Amniotic epithelial cell (primary cell): ENCODE measurements at regions not wholly inside any gene's neighbourhood (a gene's known extent, or its start where the extent isn't known, plus 50 kb on each side); places are given as distances from the start of the nearest gene placed in this dataset.

Experiments used
- DNase-seq: peaks from one replicate; pipeline ENCODE4 v3.0.0-alpha.2; 2010; ENCODE audit warnings: low read depth

DNA sequence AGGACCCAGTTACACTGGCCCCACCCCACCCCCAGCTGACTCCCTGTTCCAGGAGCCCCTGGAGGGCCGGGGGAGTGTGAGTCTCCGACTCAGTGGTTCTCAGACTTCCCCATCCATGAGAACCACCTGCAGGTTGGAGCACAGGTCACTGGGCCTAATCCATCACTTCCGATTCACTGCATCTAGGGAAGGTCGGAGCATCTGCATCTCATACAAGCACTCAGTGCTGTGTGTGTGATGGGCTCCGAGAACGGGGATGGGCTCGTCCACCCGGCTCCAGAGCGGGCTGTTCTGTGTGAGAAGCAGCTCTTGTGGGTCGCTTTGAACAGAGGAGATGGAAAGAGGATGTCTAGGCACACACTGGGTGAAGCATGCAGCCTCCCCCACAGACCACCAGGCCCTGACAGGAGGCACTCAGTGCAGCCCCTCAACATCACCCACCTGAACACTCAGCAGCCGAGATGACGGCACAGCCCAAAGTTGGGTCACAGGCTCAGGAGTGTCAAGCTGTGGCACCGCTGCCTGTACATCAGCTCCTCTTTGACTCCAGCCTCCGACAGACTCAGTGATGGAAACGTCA lies 541.4 kb downstream of the BRD1 start:
- DNase-seq = no peak

DNA sequence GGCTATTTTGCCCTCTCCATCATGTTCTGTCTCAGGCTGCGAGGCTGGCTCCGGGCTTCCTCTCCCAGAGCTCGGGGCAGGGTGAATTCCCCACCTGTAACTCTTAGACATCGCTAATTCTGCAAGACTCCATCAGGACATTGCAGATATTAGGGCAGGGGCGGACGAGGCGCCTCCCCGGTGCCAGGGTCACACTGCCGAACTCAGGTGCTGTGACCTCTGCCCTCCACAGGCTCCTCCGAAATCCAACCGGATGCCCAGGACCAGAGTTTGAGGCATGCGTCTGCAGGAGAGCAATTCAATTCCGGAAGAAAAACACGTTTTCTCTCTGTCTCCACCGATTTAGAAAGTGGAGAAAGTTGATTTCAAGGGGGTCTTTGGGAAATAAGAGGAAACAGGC lies 542.7 kb downstream of the BRD1 start:
- DNase-seq = no peak

DNA sequence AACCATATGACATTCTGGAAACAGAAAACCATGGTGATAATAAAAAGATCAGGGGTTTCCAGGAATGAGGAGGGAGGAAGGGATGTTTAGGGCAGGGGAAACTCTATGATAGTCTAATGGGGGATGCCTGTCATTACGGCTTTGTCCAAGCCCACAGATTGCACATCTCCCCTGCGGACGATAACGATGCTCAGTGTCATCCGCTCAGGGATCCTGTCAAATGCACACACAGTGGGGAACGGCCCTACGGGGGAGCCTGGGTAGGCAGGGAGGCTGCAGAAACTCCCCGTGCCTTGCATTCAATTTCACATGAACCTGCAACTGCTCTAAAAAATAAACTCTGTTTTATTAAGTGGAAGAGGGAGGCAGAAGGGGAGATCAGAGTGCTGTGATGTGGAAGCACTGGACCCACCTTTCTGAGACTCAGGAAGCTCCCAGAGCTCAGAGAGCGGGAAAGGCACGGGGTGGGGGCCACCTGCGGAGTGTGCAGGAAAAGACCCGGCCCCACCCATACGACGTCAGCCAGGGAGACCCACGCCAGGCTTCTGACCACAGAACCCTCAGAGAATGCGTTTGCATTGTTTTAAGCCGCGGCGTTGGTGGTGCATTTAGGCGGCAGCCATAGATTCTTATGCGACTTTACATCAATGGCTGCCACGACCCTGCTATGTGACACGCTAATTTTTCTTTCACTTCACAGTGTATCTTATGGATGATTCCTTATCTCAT lies 543.5 kb downstream of the BRD1 start:
- no peak for DNase-seq

DNA sequence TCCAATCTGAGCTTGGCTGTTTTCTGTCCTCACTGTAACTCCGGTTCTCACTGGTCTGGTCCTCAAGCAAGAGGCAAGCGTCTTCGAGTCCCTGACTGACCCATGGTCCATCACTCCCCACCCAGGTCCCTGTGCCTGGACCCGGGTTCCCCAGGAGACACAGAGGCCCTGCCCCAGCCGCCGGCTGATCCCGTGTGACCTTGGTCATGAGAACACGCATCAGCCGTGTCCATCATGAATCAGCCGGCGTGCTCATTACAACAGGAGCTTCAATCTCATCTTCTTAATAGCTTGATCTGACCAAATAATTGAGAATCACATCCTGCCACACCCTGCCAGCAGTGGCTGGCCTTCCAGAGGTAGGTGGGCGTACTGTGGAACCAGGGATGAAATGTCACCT lies 545.1 kb downstream of the BRD1 start:
- DNase-seq = no peak

DNA sequence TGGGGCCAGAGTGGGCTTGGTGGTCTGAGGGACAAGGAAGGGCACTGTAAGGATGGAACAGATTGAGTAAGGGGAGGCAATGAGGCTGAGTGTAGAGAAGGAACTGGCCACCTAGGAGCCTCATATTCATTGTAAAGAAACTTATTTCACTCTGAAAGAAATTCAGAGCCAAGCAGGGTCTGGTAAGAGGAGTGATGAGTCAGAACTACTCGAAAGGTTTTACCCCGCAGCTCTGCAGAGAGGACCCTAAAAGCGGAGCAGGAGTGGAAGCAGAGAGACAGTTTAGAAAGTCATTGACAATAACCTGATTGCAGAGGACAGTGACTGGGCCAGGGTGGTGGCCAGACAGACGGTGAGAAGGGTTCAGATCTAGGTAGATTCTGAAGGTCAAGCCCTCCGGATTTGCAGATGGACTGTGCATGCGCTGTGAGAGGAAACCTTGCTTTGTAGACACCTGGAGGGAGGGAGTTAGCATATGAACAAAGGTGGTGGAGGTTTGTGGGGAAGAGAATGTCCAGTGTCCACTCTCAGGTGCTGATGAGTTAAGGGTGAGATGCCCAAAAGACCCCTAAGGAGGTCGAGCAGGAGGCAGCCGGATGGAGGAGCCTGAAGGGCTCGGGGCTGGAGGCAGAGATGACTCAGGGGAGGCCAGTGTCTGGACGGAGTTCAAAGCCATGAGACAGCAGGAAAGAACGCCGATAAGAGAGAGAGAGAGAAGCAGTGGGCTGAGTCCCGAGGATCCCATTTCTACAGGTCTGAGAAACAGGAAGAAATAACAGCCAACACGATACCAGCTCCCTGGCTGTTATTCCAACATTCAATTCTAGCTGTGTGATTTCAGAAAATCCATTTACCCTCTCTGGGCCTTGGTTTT lies 546.0 kb downstream of the BRD1 start:
- no peak for DNase-seq

DNA sequence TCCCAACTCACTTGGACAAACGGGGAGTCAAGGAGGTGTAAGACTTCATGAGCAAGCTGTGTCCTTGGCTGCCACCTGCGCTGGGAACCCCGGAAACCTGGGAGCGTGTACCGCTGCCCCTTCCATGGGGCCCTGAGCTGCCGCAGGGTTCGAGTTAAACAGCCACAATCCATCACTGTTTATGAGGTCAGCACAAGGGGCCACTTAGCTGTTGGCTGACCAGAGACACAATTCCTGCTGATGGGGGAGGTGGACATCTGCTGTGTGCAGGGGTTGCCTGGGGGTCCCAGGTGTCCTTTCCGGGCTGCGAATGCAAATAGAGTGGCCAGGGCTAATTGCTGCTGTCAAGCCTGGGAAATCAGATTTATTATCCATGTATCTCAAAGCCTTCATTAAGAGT lies 549.3 kb downstream of the BRD1 start:
- no peak for DNase-seq

DNA sequence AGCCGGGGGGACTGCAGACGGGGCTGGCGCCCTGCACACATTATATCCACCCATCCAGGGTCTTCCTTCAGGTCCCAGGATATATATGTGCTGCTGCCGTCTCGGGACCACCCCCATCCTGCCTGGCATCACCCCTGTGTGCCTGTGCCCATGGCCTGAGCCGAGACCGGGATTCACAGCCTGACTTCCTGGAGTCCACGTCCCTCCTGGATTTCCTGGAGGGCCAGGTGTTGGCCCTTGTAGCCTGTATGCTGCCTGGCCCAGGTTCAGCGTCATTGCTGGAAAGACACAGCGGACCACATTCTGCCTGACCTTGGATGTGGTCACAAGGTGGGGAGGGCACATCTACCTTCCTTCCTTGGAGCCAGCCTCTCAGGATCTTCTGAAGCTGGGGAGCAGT lies 551.1 kb downstream of the BRD1 start:
- DNase-seq = no peak

DNA sequence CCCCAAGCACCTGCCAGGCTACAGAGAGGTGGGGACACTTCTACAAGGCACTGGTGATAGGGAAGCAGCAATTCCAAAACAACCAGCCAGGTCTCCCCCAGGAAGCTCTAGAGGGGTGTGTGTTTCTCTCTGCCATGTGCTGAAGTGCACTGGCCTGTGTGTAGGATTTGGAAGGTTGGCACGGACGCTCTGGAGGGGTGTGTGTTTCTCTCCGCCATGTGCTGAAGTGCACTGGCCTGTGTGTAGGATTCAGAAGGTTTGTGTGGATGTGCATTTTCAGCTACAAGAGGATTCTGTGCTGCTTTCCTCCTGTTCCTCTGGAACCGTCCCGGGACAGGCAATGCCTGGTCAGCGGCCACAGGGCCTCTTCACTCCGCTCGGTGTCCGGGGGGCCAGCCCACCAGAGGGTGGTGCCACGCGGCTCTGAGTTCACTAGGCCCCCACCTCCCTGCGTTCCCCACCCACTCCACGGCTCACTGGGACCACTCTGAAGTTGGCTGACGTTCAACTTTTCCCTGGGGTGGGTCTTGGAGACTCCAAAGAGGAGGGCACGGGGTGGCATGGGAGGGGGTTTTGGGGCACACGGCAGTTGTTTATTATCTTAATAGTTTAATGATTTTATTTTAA lies 552.8 kb downstream of the BRD1 start:
- no peak for DNase-seq

DNA sequence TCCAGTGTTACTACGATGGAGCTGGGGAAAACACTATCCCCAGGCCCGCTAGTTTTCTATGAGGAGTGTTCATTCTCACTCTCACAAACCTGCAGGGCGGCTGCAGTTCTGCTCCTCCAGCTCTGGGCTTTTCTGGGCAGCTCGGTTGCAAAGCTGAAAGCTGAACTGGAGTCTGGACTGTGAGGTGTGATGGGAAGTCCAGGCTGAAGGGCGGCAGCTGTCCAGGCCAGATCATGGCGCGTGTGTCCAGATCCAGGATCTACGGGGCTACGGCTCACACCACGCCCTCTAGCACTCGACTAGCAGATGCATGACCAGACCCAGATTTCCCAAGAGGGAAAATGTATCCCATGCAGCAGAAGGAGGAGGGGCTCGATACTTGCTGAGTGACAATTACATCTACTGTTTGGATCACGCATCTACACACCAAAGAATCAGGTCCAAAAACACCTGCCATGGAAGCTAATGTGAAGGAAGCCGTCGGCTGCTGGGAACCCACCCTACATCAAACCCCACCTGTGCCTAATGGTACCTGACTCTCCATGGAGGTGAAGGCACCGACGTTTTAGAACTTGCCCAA lies 555.0 kb downstream of the BRD1 start:
- no peak for DNase-seq

DNA sequence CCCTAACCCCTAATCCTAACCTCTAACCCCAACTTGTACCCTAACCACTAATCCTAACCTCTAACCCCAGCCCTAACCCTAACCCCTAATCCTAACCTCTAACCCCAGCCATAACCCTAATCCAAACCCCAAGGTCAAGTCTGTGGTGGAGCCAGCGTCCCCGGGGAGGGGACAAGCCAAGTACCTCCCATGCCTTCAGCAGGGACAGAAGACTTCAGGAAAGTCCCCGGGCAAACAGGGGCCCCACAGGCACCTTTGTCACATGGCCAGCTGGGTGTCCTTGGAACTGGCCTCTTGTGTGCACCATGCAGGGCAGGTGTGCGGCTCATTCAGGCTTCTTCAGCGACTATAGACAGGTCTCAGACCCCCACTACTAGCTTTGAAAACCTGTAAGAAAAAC lies 555.8 kb downstream of the BRD1 start:
- DNase-seq = no peak

DNA sequence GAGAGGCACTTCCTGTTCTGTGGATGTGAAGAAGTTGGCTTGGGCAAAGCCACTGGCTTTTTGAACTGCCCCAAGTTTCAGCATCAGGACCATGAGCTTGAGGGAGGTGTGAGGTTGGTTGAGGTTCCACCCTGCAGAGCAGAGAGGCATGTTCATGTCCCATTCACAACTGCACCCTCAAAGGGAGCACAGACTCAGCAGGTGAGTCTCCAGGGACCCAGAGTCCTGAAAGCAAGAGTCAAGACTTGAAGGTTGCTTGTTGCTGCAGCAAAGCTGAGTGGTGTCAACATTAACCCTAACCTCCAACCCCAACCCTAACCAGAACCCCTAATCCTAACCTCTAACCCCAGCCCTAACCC lies 556.3 kb downstream of the BRD1 start:
- no peak for DNase-seq

DNA sequence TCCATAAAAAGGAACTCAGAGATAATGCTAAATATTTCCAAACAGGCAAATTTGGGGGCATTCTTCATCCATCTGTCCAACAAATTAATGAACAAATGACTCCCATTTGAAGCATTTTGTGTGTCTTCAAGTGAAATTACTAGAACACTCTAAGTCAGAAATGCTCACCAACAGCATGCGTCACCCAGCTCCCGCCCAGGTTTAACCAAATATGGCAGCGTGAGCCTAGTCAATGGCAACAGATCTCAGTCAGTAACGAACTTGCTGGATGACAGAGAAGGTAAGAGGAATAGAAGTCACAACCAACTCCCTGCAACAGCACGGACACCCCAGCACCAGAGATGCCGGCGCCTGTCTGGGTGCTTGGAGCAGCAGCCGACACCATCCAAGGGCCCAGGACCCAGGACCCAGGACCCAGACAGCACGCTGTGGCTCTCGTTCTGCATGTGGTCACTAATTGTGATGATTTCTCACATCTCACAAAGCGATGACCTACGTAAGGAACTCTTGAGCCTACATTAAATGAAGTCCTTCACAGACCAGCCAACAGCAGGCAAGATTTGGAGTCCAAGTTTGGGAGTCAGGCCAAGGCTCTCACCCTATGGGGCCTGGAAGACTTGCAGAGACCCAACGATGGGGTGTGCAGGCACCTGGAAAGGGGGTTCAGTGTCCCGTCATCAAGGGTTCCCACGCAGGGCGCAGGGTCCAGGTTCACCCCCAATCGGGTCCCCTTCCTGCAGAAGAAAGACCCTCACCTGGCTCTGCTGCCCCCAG lies 556.9 kb downstream of the BRD1 start:
- no peak for DNase-seq

DNA sequence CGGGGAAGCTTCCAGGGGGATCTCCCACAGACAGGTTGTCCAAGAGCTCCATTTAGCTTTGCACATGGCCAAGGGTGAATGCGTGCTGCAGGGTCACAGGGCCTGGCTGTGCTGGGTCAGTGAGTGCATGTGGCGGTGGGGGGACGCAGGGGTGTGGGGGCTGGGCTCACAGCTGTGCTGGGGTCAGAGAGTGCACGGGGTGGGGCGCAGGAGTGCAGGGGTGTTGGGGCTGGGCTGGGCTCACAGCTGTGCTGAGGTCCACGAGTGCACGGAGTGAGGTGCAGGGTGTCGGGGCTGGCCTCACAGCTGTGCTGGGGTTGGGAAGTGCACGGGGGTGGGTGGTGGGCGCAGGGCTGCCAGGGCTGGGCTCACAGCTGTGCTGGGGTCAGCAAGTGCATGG lies 557.7 kb downstream of the BRD1 start:
- no peak for DNase-seq

DNA sequence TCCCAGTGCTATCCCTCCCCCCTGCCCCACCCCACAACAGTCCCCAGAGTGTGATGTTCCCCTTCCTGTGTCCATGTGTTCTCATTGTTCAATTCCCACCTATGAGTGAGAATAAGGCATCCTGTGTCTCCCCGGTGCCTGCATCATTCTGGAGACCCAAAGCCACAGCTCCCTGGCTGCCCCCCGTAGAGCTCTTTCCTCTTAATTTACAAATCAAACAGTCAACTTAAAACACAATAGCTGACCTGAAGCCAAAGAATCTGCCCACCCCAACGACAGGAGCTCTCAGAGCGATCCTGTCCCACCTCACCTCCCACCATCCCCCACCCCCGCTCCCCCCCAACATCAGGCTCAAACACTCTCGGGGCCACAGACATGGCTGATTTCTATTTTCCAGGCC lies 558.3 kb downstream of the BRD1 start:
- DNase-seq = no peak

DNA sequence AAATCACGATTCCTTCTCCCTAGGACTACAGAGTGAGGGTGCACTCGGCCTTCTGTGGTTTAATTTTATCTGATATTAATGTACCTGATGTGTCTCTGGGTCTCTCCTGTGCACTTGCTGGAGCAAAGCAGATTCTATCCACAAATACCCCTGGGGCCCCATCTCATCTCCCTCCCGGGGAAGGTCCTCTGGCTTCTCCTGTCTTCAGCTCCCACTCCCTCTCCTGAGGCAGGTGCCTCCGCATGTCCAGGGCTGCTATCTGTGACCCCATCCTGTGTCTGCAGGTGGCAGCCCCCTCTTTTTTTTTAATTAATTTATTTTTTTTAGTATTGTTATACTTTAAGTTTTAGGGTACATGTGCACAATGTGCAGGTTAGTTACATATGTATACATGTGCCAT lies 558.7 kb downstream of the BRD1 start:
- no peak for DNase-seq

DNA sequence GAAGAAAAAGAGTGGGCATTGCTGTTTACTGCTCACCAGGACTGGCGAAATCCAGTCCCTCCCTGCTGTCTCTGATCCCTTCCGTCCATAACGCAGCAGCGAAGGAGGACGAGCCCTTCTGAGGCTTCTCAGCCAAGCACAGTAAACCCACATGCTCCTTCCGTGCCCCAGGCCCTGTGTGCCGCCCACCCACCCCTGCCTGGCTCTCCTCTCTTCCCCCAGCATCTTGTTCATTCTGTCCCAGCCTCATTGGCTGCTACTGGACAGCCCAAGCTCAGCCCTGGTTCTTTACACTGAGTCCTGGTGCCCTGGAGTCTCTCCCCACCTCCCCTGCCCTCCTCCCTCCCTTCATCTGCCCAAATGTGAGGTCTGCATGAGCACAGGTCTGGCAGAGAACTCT lies 559.7 kb downstream of the BRD1 start:
- no peak for DNase-seq

DNA sequence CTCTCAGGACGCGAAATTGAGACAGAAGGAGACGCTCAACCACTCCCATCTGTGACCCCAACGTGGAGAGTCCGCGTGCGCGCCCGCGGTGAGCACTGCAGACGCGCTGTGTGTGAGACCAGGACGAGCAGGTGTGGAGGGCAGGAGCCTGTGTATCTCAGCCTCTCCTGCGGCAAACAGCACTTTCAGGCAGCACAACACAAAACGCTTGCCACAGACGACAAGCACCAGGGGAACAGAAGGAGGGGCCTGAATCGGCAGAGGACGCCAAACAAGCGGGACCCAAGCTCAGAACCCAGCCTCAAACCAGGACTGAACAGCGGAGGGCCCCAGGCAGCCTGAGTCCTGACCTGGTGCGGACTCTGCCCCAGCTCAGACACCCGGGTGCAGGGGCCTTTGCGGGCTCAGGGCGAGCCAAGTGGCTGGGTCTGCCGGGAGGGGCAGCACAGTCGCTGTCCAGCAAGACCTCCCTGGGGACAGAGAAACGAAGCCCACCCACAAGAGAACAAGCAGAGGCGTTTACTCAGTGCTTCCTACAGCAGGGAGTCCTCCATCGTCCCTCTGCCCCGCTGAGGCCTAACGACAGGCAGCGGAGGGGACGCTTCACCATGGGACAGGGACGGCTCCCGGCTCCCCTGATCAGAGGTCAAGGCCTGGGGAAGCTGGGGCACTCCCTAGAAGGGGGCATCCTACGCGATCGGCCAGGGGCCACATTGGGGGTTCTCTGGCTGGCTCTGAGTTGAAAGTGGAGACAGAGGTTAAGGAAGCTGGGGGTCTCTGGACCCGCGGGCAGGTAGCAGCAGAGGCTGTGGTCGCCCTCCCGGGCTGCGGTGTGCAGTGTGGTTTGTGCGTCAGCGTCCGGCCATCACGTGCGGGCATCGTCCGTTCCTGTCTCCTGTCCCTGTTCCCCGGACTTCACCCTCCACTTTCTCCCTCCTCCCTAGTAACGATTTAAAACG lies 560.8 kb downstream of the BRD1 start:
- DNase-seq = no peak

DNA sequence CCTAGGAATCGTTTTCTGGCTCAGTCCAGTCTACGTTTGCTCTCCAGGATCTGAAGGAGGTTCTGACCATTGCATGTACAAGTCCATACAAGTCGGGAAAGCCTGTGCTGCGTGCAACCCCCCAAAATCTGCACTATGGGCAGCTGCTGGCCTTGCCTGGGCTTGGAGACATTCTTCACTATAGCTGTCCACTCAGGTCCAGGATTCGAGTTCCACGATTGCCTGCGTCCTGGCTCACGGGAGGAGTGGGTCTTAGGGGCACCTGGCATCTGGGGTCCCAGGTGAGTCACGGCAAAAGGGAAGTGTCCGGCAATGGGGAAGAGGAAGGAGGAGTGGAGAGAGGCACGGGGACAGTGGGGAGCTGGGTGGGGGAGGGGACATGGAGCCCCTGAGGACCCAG lies 563.0 kb downstream of the BRD1 start:
- DNase-seq = no peak

DNA sequence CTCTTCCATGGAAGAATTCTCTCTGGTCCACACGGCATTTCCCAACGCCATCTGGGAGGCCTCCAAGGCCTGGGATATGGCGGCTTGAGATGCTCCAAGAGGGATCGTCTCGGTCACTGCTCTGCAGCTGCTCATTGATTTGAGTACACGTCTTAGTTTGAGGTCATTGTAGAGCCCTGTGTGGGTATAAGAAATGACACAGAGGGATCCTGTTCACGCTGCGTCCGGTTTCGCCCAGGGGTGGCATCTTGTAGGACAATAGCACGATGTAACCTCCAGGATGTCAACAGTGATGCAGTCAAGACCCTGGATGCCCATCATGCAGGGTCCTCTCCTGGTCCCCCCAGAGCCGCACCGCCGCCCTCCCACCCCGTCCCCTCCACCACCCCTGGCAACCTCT lies 564.6 kb downstream of the BRD1 start:
- no peak for DNase-seq

DNA sequence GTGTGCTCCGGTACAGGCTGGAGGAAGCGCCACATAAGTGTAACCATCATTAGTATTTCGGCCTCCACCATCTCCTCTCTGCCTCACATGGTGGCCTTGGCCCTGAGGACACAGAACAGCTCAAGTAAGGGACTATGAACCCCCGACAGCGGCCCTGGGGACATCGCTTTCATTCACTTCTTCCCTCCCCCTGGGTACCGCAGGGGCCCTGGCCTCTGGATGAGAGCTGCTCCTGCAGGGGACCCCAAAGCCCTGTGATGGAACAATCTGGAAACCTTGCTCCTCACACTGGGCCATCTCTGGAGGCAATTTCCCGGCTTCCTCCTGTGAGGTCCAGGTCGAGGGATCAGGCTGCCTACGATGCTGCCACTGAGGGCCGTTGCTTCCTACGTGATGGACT lies 565.5 kb downstream of the BRD1 start:
- no peak for DNase-seq

DNA sequence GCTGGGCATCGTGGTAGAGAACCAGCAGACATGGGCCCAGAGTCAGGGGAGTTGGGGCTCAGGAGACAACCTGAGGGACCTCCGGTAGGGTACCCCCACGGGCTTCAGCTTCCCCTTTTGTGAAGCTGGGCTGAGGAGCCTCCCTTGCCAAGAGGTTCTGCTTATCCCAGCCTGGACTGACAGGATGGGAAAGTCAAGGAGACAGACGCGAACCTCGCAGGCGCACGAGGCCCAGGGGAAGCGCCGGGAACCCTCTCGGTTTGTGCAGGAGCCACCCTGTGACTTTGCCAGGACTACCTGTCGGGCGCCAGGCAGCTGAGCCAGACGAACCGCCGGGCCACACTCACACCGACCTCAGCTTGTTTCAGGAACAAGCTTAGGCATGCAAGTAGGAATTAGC lies 566.1 kb downstream of the BRD1 start:
- no peak for DNase-seq
